Thyroid gland (tissue), 4 donors: ENCODE measurements at regions not wholly inside any gene's neighbourhood (a gene's known extent, or its start where the extent isn't known, plus 50 kb on each side); places are given as distances from the start of the nearest gene placed in this dataset.

Source experiments
- POLR2A ChIP-seq, 2 donors: fragments of 450-650 bp; IDR thresholded peaks; one replicate each; pipeline ENCODE4 v1.6.1; 2017; ENCODE audit warnings: antibody characterized with exemption in 2 of 2, mild to moderate bottlenecking in 2 of 2, moderate library complexity in 1 of 2
- TF ChIP-seq, protein P1 (sequence below), 6 experiments: fragments of 200-600 bp in 3 of 6; fragments of 450-650 bp in 3 of 6; sonication (generic) in 3 of 6; IDR thresholded peaks; one replicate each; pipeline ENCODE4 v1.5.1; 2016 to 2019; ENCODE audit warnings: antibody characterized with exemption in 6 of 6, mild to moderate bottlenecking in 2 of 6, inconsistent platforms in 1 of 6, moderate library complexity in 1 of 6

DNA sequence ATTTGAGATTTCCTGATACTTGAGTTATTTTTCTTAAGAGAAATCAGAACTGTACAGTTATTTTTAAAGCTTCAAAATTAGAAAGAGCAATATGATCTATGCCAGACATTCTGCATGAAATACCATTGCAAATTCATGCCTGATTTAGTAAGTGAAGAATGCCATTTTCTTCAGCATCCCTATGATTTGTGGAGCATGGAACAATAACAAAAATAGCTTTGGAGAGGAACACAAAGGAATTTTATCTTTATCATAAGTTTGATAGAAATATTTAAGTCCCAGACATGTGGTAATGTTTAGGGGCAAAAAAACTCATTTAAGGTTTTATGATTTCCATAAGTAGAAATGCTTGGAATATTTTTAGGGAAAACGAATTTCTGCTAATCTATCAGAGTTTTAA is 1863.4 kb downstream of the EFNA5 start:
- TF ChIP-seq, protein P1, sequence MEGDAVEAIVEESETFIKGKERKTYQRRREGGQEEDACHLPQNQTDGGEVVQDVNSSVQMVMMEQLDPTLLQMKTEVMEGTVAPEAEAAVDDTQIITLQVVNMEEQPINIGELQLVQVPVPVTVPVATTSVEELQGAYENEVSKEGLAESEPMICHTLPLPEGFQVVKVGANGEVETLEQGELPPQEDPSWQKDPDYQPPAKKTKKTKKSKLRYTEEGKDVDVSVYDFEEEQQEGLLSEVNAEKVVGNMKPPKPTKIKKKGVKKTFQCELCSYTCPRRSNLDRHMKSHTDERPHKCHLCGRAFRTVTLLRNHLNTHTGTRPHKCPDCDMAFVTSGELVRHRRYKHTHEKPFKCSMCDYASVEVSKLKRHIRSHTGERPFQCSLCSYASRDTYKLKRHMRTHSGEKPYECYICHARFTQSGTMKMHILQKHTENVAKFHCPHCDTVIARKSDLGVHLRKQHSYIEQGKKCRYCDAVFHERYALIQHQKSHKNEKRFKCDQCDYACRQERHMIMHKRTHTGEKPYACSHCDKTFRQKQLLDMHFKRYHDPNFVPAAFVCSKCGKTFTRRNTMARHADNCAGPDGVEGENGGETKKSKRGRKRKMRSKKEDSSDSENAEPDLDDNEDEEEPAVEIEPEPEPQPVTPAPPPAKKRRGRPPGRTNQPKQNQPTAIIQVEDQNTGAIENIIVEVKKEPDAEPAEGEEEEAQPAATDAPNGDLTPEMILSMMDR (IDR thresholded peaks at IDR 0.05), result no peak
- no peak for TF ChIP-seq POLR2A (IDR thresholded peaks at IDR 0.05)
